DOHH2 (cell line): ENCODE measurements at regions not wholly inside any gene's neighbourhood (a gene's known extent, or its start where the extent isn't known, plus 50 kb on each side); places are given as distances from the start of the nearest gene placed in this dataset.
A peak's percentile ranks its signal among the peaks of the same experiment; 100 is the strongest.

Experiments
- H3F3A ChIP-seq: fragments of 200-600 bp; sonication (generic), shearing (Covaris generic); 2 replicates; pipeline ENCODE4 v1.6.0; 2016; ENCODE audit warnings: antibody characterized with exemption, mild to moderate bottlenecking; ENCODE audit not compliant: control insufficient read depth, insufficient read depth
- H3K27ac ChIP-seq: fragments of 200-600 bp; sonication (generic); 2 replicates; pipeline ENCODE4 v1.5.1; 2014; ENCODE audit warnings: low read depth, mild to moderate bottlenecking, low read length, moderate library complexity
- H3K27me3 ChIP-seq: fragments of 200-600 bp; sonication (generic); 2 replicates; pipeline ENCODE4 v1.6.1; 2014; ENCODE audit warnings: mild to moderate bottlenecking, low read length, mixed read lengths; ENCODE audit not compliant: control insufficient read depth
- H3K36me3 ChIP-seq: fragments of 200-600 bp; sonication (generic); 2 replicates; pipeline ENCODE4 v1.6.1; 2014; ENCODE audit warnings: mild to moderate bottlenecking, low read length, moderate library complexity, mixed read lengths; ENCODE audit not compliant: control insufficient read depth
- H3K4me1 ChIP-seq: fragments of 200-600 bp; sonication (generic); 2 replicates; pipeline ENCODE4 v1.6.1; 2014; ENCODE audit warnings: mild to moderate bottlenecking, low read length, mixed read lengths; ENCODE audit not compliant: control insufficient read depth
- H3K4me2 ChIP-seq: fragments of 200-600 bp; sonication (generic); 2 replicates; pipeline ENCODE4 v1.6.0; 2014; ENCODE audit warnings: mild to moderate bottlenecking, low read length, moderate library complexity
- H3K4me3 ChIP-seq: fragments of 200-600 bp; sonication (generic); 2 replicates; pipeline ENCODE4 v1.5.1; 2014; ENCODE audit warnings: mild to moderate bottlenecking, low read length, mixed read lengths
- H3K79me2 ChIP-seq: fragments of 200-600 bp; sonication (generic); 2 replicates; pipeline ENCODE4 v1.6.1; 2014; ENCODE audit warnings: mild to moderate bottlenecking, low read length, mixed read lengths; ENCODE audit not compliant: control insufficient read depth
- H3K9me2 ChIP-seq: fragments of 200-600 bp; sonication (generic); replicated peaks from 2 replicates; pipeline ENCODE4 v1.6.1; 2014; ENCODE audit warnings: mild to moderate bottlenecking, low read length, mixed read lengths; ENCODE audit not compliant: control insufficient read depth
- H3K9me3 ChIP-seq: fragments of 200-600 bp; sonication (generic); 2 replicates; pipeline ENCODE4 v1.6.1; 2014; ENCODE audit warnings: antibody characterized with exemption, low read length, mixed read lengths; ENCODE audit not compliant: control insufficient read depth, insufficient read depth
- H4K20me1 ChIP-seq: fragments of 200-600 bp; sonication (generic); 2 replicates; pipeline ENCODE4 v1.6.0; 2014; ENCODE audit warnings: low read depth, mild to moderate bottlenecking, antibody characterized with exemption, low read length, moderate library complexity; ENCODE audit not compliant: control insufficient read depth, insufficient read depth
- CTCF ChIP-seq: fragments of 200-600 bp; sonication (generic); IDR thresholded peaks from one replicate; pipeline ENCODE4 v1.5.1; 2014; ENCODE audit warnings: antibody characterized with exemption, mild to moderate bottlenecking, low read depth, low read length; ENCODE audit not compliant: poor library complexity, severe bottlenecking
- EZH2phosphoT487 ChIP-seq: fragments of 200-600 bp; sonication (generic); IDR thresholded peaks from 2 replicates; pipeline ENCODE4 v1.6.1; 2017; ENCODE audit warnings: borderline replicate concordance, mild to moderate bottlenecking, antibody characterized with exemption, low read length, moderate library complexity, mixed read lengths

GRCh38 chr3:72290859-72291638 lies 506.1 kb upstream of the PROK2 start:
- Histone ChIP-seq H3K27me3 (peaks cover 10% of the 10 kb centered on the region), H3K4me1 (peaks cover 23% of the 10 kb centered on the region), H3K4me2 (no peak overlapping the region), H3K9me2 (no peaks in the 10 kb centered on the region), H4K20me1 (no peaks in the 10 kb centered on the region), H3F3A (no peaks in the 10 kb centered on the region), H3K9me3 (no peaks in the 10 kb centered on the region), H3K27ac (no peak overlapping the region), H3K4me3 (no peak overlapping the region), H3K79me2 (no peaks in the 10 kb centered on the region), H3K36me3 (no peaks in the 10 kb centered on the region)
- no peak for TF ChIP-seq EZH2phosphoT487
- TF ChIP-seq CTCF: no peak

GRCh38 chr3:72289692-72290071 lies 504.7 kb upstream of the PROK2 start:
- H3K9me3 ChIP-seq: no peaks in the 10 kb centered on the region
- no peaks in the 10 kb centered on the region for H3K79me2 ChIP-seq
- H3K9me2 ChIP-seq: no peaks in the 10 kb centered on the region
- peak overlapping the region; percentile 88 for H3K4me2 ChIP-seq
- H3K4me3 ChIP-seq: peak overlapping the region; percentile 71
- no peaks in the 10 kb centered on the region for H3F3A ChIP-seq
- H3K36me3 ChIP-seq: no peaks in the 10 kb centered on the region
- peaks cover 10% of the 10 kb centered on the region for H3K27me3 ChIP-seq
- no peaks in the 10 kb centered on the region for H4K20me1 ChIP-seq
- peaks cover 23% of the 10 kb centered on the region for H3K4me1 ChIP-seq
- H3K27ac ChIP-seq: peak overlapping the region; percentile 54
- TF ChIP-seq EZH2phosphoT487: no peak
- TF ChIP-seq CTCF: no peak

DNA sequence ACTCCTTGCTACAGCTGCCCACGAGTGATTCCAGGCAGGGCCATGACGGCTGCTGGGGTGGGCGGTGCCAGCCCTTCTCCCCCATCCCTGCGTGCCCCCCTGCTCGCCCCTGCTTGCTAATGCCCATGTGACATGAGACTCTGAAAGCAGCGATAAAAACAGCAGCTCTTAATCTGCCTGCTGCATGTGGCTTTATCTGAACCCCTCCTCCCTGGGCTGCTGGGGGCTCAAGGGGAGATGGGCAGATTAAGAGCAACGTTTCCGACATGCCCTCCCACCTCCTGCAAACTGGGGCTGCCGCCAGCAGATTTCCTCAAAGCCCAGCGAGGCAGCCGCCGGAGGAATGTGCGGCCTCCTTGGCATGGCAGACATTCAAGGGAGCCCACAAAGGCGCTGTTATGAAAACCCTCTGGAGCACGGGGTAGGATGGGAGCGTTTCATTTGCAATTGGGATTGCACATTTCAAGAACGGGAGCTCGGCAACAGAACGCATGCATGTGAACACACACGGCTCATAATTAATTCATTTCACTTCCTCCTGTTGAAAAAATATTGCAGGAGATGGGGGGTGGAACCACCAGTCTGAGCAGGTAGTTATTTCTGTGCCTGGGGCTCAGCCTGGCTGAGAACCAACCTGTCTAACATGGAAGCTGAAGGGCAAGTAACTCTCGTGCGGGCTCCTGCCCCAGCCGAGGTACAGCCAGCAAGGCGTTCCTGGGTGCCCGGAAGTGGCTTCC lies 504.2 kb upstream of the PROK2 start:
- H3K4me2 ChIP-seq: peak overlapping the region; percentile 88
- H3K27ac ChIP-seq: peak overlapping the region; percentile 54
- no peaks in the 10 kb centered on the region for H3F3A ChIP-seq
- H4K20me1 ChIP-seq: no peaks in the 10 kb centered on the region
- H3K79me2 ChIP-seq: no peaks in the 10 kb centered on the region
- peaks cover 10% of the 10 kb centered on the region for H3K27me3 ChIP-seq
- H3K9me3 ChIP-seq: no peaks in the 10 kb centered on the region
- no peak for TF ChIP-seq EZH2phosphoT487
- TF ChIP-seq CTCF: no peak
- no peaks in the 10 kb centered on the region for H3K36me3 ChIP-seq
- no peaks in the 10 kb centered on the region for H3K9me2 ChIP-seq
- H3K4me1 ChIP-seq: peaks cover 23% of the 10 kb centered on the region
- H3K4me3 ChIP-seq: peak overlapping the region; percentile 71
